Kidney epithelial cell (primary cell): ENCODE measurements at regions not wholly inside any gene's neighbourhood (a gene's known extent, or its start where the extent isn't known, plus 50 kb on each side); places are given as distances from the start of the nearest gene placed in this dataset.

Source experiments
- DNase-seq: peaks from one replicate; pipeline ENCODE4 v3.0.0-alpha.2; 2010; ENCODE audit warnings: low read depth
- H3K27me3 ChIP-seq: 2 replicates; pipeline ENCODE4 v1.6.0; 2011; ENCODE audit warnings: low read length; ENCODE audit not compliant: control insufficient read depth, insufficient read depth
- H3K36me3 ChIP-seq: 2 replicates; pipeline ENCODE4 v1.5.1; 2011; ENCODE audit warnings: low read length; ENCODE audit not compliant: control insufficient read depth, insufficient read depth
- H3K4me3 ChIP-seq: 2 replicates; pipeline ENCODE4 v1.5.1; 2011; ENCODE audit warnings: low read depth, mild to moderate bottlenecking, control low read depth, low read length
- TF ChIP-seq, protein P1 (sequence below): IDR thresholded peaks from 2 replicates; pipeline ENCODE4 v1.5.1; 2011; ENCODE audit warnings: mild to moderate bottlenecking, moderate library complexity, low read length, control low read depth, inconsistent platforms; ENCODE audit not compliant: insufficient read depth, poor library complexity, severe bottlenecking

DNA sequence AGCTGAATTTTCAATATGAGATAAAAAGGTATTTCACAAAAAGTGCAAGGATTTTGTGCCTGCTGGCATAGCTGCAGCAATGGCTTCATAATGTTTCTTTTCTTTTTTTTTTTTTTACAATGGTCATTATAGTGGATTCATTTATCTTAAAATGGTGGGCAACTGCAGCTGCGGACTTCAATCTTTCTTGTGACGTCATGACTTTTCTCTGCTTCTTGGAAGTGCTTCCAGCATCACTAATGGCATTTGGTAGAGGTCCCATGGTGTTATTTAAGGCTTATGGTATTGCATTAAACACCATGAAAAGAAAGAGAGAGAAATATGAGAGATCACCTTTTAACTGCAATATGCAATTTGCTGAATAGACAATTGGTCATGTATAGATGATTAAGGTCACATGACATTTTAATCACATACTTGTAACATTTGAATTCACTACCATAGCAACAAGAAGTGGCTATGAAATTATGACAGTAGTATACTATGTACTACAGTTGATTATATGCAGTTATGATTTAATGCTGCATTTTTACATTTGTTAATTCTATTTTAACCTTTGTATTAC, 684.0 kb upstream of the AADAT start:
- DNase-seq, result no peak
- TF ChIP-seq, protein P1, sequence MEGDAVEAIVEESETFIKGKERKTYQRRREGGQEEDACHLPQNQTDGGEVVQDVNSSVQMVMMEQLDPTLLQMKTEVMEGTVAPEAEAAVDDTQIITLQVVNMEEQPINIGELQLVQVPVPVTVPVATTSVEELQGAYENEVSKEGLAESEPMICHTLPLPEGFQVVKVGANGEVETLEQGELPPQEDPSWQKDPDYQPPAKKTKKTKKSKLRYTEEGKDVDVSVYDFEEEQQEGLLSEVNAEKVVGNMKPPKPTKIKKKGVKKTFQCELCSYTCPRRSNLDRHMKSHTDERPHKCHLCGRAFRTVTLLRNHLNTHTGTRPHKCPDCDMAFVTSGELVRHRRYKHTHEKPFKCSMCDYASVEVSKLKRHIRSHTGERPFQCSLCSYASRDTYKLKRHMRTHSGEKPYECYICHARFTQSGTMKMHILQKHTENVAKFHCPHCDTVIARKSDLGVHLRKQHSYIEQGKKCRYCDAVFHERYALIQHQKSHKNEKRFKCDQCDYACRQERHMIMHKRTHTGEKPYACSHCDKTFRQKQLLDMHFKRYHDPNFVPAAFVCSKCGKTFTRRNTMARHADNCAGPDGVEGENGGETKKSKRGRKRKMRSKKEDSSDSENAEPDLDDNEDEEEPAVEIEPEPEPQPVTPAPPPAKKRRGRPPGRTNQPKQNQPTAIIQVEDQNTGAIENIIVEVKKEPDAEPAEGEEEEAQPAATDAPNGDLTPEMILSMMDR, result no peak
- Histone ChIP-seq H3K36me3 (no peaks in the 10 kb centered on the region), H3K27me3 (no peaks in the 10 kb centered on the region), H3K4me3 (no peak overlapping the region)

DNA sequence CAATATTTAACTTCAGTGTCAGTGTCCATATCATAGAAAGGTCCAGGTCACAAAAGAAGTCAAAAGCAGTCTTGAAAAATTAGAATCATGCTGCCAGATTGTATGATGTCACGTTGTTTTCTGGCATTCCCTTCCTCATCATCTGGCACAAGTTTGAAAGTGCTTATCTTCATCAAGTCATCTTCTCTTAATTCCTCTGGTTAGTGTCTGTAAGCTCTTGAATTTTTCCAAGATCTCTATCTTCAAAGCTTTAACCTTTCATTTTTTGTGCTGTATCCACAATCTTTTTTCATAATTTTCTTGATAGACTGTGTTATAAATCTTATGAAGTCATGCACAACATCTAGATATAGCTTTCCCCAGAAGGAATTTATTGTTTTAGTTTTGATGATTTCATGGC, 682.7 kb upstream of the AADAT start:
- TF ChIP-seq, protein P1, result no peak
- Histone ChIP-seq H3K27me3 (no peaks in the 10 kb centered on the region), H3K4me3 (no peak overlapping the region), H3K36me3 (no peaks in the 10 kb centered on the region)
- no peak for DNase-seq

DNA sequence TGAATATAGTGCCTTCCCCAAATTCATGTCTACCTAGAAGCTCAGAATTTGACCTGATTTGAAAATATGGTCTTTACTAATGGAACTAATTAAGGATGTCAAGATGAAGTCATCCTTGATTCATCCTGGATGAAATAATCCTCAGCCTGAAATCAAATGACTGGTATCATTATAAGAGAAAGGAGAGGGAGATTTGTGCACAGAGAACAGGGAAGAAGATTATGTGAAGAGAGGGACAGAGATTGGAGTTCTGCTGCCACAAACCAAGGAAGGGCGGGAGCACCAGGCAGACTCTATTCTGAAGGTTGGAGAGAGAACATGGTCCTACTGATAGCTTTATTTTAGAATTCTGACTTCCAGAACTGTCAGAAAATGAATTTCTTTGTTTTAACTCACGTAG, 680.9 kb upstream of the AADAT start:
- H3K4me3 ChIP-seq, result no peak overlapping the region
- DNase-seq, result no peak

DNA sequence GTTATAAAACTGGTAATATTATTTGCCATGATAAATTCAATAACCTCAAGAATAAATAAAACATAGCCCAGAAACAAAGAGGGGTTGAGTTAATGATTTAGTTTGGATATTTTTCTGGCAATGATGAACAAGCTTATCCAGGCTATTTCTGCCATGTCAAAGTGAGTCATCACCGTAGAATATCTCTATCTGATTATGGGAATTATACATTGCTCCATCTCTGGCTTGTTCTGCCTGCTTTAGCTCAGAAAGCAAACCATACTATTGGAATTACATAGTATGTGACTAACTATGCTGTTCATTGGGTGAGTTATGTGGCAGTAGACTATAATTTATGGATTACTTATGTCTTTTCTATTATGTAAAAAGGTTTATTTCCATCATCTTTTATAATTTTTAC, 680.1 kb upstream of the AADAT start:
- TF ChIP-seq, protein P1, result no peak
- DNase-seq, result no peak
- Histone ChIP-seq H3K4me3 (no peak overlapping the region), H3K27me3 (no peaks in the 10 kb centered on the region), H3K36me3 (no peaks in the 10 kb centered on the region)

More for the DNA sequence above, 680.9 kb upstream of the AADAT start:
- H3K36me3 ChIP-seq, result no peaks in the 10 kb centered on the region
- no peaks in the 10 kb centered on the region for H3K27me3 ChIP-seq
- TF ChIP-seq, protein P1, result no peak

DNA sequence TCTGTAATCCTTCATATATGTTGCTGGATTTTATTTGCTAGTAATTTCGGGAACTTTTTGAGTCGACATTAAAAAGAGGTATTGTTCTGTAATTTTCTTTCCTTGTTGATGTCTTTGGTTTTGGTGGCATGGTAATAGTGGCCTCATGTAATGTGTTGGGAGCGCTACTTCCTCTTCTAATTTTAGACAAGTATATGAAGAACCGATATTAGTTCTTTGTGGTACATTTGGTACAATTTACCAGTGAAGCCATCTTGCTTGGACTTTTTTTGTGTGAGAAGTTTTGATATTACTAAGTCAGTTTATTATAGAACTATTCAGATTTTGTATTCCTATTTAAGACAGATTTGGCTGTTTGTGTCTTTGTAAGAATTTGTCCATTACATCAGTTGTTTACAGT, 669.2 kb upstream of the AADAT start:
- no peak for DNase-seq
- no peaks in the 10 kb centered on the region for H3K27me3 ChIP-seq
- no peak overlapping the region for H3K4me3 ChIP-seq
- no peaks in the 10 kb centered on the region for H3K36me3 ChIP-seq
- TF ChIP-seq, protein P1, result no peak

DNA sequence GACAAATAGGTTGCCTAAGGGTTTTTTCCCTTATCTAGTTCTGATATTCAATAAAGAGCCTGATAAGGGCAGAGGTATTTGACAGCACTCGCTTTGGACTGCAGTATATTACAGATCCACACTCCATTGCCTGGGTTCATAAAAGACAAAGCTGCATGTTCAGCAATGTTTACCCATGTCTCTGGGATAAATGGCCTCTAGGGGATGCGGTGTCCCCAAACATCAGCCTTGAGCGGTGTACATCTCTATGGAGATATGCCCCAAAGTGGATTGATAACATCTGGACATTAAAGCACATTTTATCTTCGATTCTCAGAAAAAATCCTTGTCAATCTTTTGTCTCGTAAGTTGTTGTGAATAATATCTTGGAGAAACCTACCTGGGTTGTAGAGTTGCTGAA, 660.8 kb upstream of the AADAT start:
- Histone ChIP-seq H3K36me3 (no peaks in the 10 kb centered on the region), H3K4me3 (no peak overlapping the region), H3K27me3 (no peaks in the 10 kb centered on the region)
- TF ChIP-seq, protein P1, result no peak
- no peak for DNase-seq
